Colonic mucosa (tissue), 4 donors: ENCODE measurements at regions not wholly inside any gene's neighbourhood (a gene's known extent, or its start where the extent isn't known, plus 50 kb on each side); places are given as distances from the start of the nearest gene placed in this dataset.
"Not testable (repeated sequence)": the region's sequence is repeated elsewhere in the genome, so short reads cannot be mapped to it uniquely, and the experiment has no call there.

Experiments used
- DNase-seq: peaks from one replicate; pipeline ENCODE4 v3.0.0-alpha.2; 2020
- H3K27ac ChIP-seq: fragments of 200-600 bp; one replicate; pipeline ENCODE4 v1.8.0; 2021
- H3K27me3 ChIP-seq: fragments of 200-600 bp; one replicate; pipeline ENCODE4 v1.8.0; 2021
- H3K36me3 ChIP-seq: fragments of 200-600 bp; one replicate; pipeline ENCODE4 v1.8.0; 2021
- H3K4me1 ChIP-seq: fragments of 200-600 bp; one replicate; pipeline ENCODE4 v1.8.0; 2021; ENCODE audit warnings: mild to moderate bottlenecking
- H3K4me3 ChIP-seq: fragments of 200-600 bp; one replicate; pipeline ENCODE4 v1.8.0; 2021
- H3K9ac ChIP-seq, 2 donors: one replicate each; pipeline ENCODE4 v1.7.0; 2013; ENCODE audit warnings: control low read depth in 2 of 2, low read depth in 2 of 2, low read length in 2 of 2
- H3K9me3 ChIP-seq: fragments of 200-600 bp; one replicate; pipeline ENCODE4 v1.8.0; 2021
- CTCF ChIP-seq: fragments of 200-600 bp; IDR thresholded peaks from one replicate; pipeline ENCODE4 v1.8.0; 2022; ENCODE audit warnings: antibody characterized with exemption, mild to moderate bottlenecking
- intact Hi-C: fragments of 100-400 bp; cut with DNase I; formaldehyde crosslinking; loops from one replicate; pipeline ENCODE4 v1.14.1; 2022
- donor health status: healthy.
- donor health status: DM: no; HTN: no; CAD: no.
- donor health status: DM: no; HTN: no; CAD: no.

GRCh38 chr3:152770296-152770695, 64.6 kb upstream of the P2RY1 start:
- intact Hi-C loops: no loop called here
- Histone ChIP-seq H3K4me3 (no peak overlapping the region), H3K27ac (no peak overlapping the region), H3K4me1 (no peaks in the 10 kb centered on the region), H3K27me3 (no peaks in the 10 kb centered on the region), H3K36me3 (no peaks in the 10 kb centered on the region), H3K9me3 (no peaks in the 10 kb centered on the region), H3K9ac (no peak overlapping the region)
- TF ChIP-seq CTCF: no peak
- DNase-seq: no peak

DNA sequence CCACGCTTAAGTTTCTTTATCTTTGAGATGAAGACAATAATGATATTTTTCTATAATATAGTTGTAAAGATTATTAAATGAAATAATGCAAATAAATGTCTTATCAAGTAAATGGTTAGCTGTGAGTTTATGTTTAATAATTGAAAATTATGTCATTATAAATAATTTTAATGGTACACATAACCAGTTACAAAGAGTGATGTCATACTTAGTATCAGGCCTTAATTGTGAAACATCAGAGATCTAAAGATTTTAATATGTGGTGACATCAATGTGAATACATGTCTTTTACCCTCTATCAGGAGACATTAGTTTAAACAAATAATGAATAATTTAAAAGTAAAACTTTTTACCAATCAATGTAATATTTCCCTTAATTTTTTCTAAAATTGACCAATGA, 63.8 kb upstream of the P2RY1 start:
- no peak for TF ChIP-seq CTCF
- H3K27ac ChIP-seq: no peak overlapping the region
- H3K27me3 ChIP-seq: no peaks in the 10 kb centered on the region
- DNase-seq: no peak
- no peak overlapping the region for H3K4me3 ChIP-seq
- no peak overlapping the region for H3K9ac ChIP-seq
- no peaks in the 10 kb centered on the region for H3K4me1 ChIP-seq
- no peaks in the 10 kb centered on the region for H3K9me3 ChIP-seq
- no peaks in the 10 kb centered on the region for H3K36me3 ChIP-seq
- intact Hi-C loops: no loop called here

DNA sequence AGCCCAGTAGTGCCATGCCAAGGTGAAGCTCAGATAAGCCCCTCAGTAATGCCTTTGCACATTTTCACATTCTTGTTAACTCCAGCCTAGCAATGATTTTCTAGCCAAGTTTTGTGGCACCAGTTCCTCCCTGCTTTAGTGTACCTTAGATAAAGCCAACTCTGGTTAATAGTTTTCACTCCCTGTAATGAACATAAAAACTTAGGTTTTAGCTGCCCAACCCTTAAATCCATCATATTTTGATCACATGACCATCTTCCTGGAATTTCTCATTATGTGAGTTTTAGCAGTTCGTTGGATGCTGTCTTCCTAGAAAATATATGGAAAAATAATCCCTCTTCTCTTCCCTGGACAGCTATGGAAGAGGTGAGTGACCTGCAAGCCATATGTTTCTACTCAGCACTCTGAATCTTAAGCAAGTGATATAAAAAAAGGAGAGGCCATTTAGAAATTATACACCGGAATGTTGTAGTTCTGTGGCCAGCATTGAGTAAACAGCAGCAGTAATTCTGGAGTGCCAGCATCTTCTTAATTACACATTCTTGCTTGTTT, 62.2 kb upstream of the P2RY1 start:
- no peak for DNase-seq

GRCh38 chr3:152773633-152774032, 61.3 kb upstream of the P2RY1 start:
- no peak for TF ChIP-seq CTCF

More for the DNA sequence above, 62.2 kb upstream of the P2RY1 start:
- H3K9me3 ChIP-seq: no peaks in the 10 kb centered on the region
- H3K27ac ChIP-seq: no peak overlapping the region
- intact Hi-C loops: no loop called here
- H3K4me3 ChIP-seq: no peak overlapping the region
- TF ChIP-seq CTCF: no peak
- H3K4me1 ChIP-seq: no peaks in the 10 kb centered on the region
- H3K9ac ChIP-seq: no peak overlapping the region
- no peaks in the 10 kb centered on the region for H3K27me3 ChIP-seq
- no peaks in the 10 kb centered on the region for H3K36me3 ChIP-seq

DNA sequence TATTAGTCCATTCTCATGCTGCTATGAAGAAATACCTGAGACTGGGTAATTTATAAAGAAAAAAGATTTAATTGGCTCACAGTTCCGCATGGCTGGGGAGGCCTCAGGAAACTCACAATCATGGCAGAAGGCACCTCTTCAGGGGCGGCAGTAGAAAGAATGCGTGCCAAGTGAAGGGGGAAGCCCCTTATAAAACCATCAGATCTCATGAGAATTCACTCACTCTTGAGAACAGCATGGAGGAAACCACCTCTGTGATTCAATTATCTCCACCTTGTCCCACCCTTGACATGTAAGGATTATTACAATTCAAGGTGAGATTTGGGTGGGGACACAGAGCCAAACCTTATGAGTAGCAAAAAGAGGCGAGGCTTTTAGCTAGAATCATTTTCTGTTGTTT, 60.7 kb upstream of the P2RY1 start:
- H3K27ac ChIP-seq, intact Hi-C loops, H3K4me1 ChIP-seq, H3K27me3 ChIP-seq, DNase-seq, H3K9ac ChIP-seq, H3K4me3 ChIP-seq, H3K36me3 ChIP-seq, H3K9me3 ChIP-seq: not testable (repeated sequence)

More at GRCh38 chr3:152773633-152774032, 61.3 kb upstream of the P2RY1 start:
- no peak overlapping the region for H3K27ac ChIP-seq
- no peak overlapping the region for H3K4me3 ChIP-seq
- intact Hi-C loops: no loop called here
- DNase-seq: no peak
- no peak overlapping the region for H3K9ac ChIP-seq
- H3K4me1 ChIP-seq: no peaks in the 10 kb centered on the region
- H3K9me3 ChIP-seq: no peaks in the 10 kb centered on the region
- no peaks in the 10 kb centered on the region for H3K27me3 ChIP-seq
- H3K36me3 ChIP-seq: no peaks in the 10 kb centered on the region

- no peak overlapping the region for H3K27ac ChIP-seq
- no peaks in the 10 kb centered on the region for H3K27me3 ChIP-seq
- no peak overlapping the region for H3K9ac ChIP-seq
- H3K36me3 ChIP-seq: no peaks in the 10 kb centered on the region
- H3K9me3 ChIP-seq: no peaks in the 10 kb centered on the region
- no peaks in the 10 kb centered on the region for H3K4me1 ChIP-seq
- H3K4me3 ChIP-seq: no peak overlapping the region
- no peak for TF ChIP-seq CTCF
- DNase-seq: no peak
- intact Hi-C loops: no loop called here
These were observed 56.9 kb upstream of the P2RY1 start for GRCh38 chr3:152778022-152778421.
